OCI-LY1 (cell line): ENCODE measurements at regions not wholly inside any gene's neighbourhood (a gene's known extent, or its start where the extent isn't known, plus 50 kb on each side); places are given as distances from the start of the nearest gene placed in this dataset.

Experiments
- H2AFZ ChIP-seq: fragments of 200-600 bp; sonication (generic), shearing (Covaris generic); 2 replicates; pipeline ENCODE4 v1.6.0; 2014; ENCODE audit warnings: antibody characterized with exemption, mild to moderate bottlenecking, low read length
- H3F3A ChIP-seq: fragments of 200-600 bp; sonication (generic), shearing (Covaris generic); 2 replicates; pipeline ENCODE4 v1.6.0; 2014; ENCODE audit warnings: mild to moderate bottlenecking, antibody characterized with exemption, low read length, moderate library complexity; ENCODE audit not compliant: insufficient read depth
- H3K27ac ChIP-seq: fragments of 200-600 bp; sonication (generic); 2 replicates; pipeline ENCODE4 v1.5.1; 2014; ENCODE audit warnings: low read length, mixed run types, mild to moderate bottlenecking, low read depth; ENCODE audit not compliant: poor library complexity, severe bottlenecking
- H3K27me3 ChIP-seq: fragments of 200-600 bp; sonication (generic); 2 replicates; pipeline ENCODE4 v1.6.0; 2014; ENCODE audit warnings: antibody characterized with exemption, mild to moderate bottlenecking, low read length, moderate library complexity; ENCODE audit not compliant: insufficient read depth
- H3K36me3 ChIP-seq: fragments of 200-600 bp; sonication (generic); 2 replicates; pipeline ENCODE4 v1.6.1; 2014; ENCODE audit warnings: mild to moderate bottlenecking, antibody characterized with exemption, low read length, moderate library complexity, mixed read lengths; ENCODE audit not compliant: insufficient read depth
- H3K4me1 ChIP-seq: fragments of 200-600 bp; sonication (generic); 2 replicates; pipeline ENCODE4 v1.5.1; 2014; ENCODE audit warnings: mild to moderate bottlenecking, low read length, moderate library complexity; ENCODE audit not compliant: insufficient read depth, severe bottlenecking
- H3K4me2 ChIP-seq: fragments of 200-600 bp; sonication (generic), shearing (Covaris generic); 2 replicates; pipeline ENCODE4 v1.6.1; 2014; ENCODE audit warnings: low read length
- H3K4me3 ChIP-seq: fragments of 200-600 bp; sonication (generic); 2 replicates; pipeline ENCODE4 v1.5.1; 2014; ENCODE audit warnings: low read length, low read depth, mild to moderate bottlenecking, mixed read lengths; ENCODE audit not compliant: poor library complexity, severe bottlenecking
- H3K79me2 ChIP-seq: fragments of 200-600 bp; shearing (Covaris generic); 2 replicates; pipeline ENCODE4 v1.6.1; 2016; ENCODE audit warnings: mixed run types, low read length, mixed read lengths; ENCODE audit not compliant: insufficient read depth
- H3K9ac ChIP-seq: fragments of 200-600 bp; sonication (generic), shearing (Covaris generic); 2 replicates; pipeline ENCODE4 v1.6.1; 2014; ENCODE audit warnings: mild to moderate bottlenecking, low read length, mixed read lengths
- H3K9me2 ChIP-seq: fragments of 200-600 bp; sonication (generic), shearing (Covaris generic); 2 replicates; pipeline ENCODE4 v1.6.1; 2014; ENCODE audit warnings: low read depth, mild to moderate bottlenecking, low read length, mixed read lengths
- H3K9me3 ChIP-seq: fragments of 200-600 bp; shearing (Covaris generic); 2 replicates; pipeline ENCODE4 v1.6.1; 2014; ENCODE audit warnings: low read length, mixed read lengths
- H4K20me1 ChIP-seq: fragments of 200-600 bp; sonication (generic), shearing (Covaris generic); 2 replicates; pipeline ENCODE4 v1.6.0; 2016; ENCODE audit warnings: mild to moderate bottlenecking, low read length; ENCODE audit not compliant: insufficient read depth
- CTCF ChIP-seq: fragments of 200-600 bp; sonication (generic), shearing (Covaris generic); IDR thresholded peaks from 2 replicates; pipeline ENCODE4 v1.5.1; 2017; ENCODE audit warnings: mild to moderate bottlenecking, antibody characterized with exemption, low read length, moderate library complexity, mixed read lengths
- EZH2 ChIP-seq: fragments of 200-600 bp; sonication (generic), shearing (Covaris generic); IDR thresholded peaks from 2 replicates; pipeline ENCODE4 v1.8.0; 2017; ENCODE audit warnings: borderline replicate concordance, mixed run types, mild to moderate bottlenecking, antibody characterized with exemption, low read length, moderate library complexity, mixed read lengths

- H3K4me3 ChIP-seq, result no peak overlapping the region
- no peaks in the 10 kb centered on the region for H3K79me2 ChIP-seq
- no peak overlapping the region for H3K27ac ChIP-seq
- no peak overlapping the region for H3K4me2 ChIP-seq
- H3K36me3 ChIP-seq, result no peaks in the 10 kb centered on the region
- no peaks in the 10 kb centered on the region for H3K27me3 ChIP-seq
- H2AFZ ChIP-seq, result no peak overlapping the region
- no peak overlapping the region for H3K9ac ChIP-seq
- H3F3A ChIP-seq, result no peaks in the 10 kb centered on the region
- H3K9me3 ChIP-seq, result no peaks in the 10 kb centered on the region
- H3K4me1 ChIP-seq, result no peaks in the 10 kb centered on the region
- H4K20me1 ChIP-seq, result no peaks in the 10 kb centered on the region
- TF ChIP-seq CTCF, result no peak
- TF ChIP-seq EZH2, result no peak
- no peaks in the 10 kb centered on the region for H3K9me2 ChIP-seq
Observed at GRCh38 chr20:11216451-11217314, 542.9 kb upstream of the JAG1 start.

DNA sequence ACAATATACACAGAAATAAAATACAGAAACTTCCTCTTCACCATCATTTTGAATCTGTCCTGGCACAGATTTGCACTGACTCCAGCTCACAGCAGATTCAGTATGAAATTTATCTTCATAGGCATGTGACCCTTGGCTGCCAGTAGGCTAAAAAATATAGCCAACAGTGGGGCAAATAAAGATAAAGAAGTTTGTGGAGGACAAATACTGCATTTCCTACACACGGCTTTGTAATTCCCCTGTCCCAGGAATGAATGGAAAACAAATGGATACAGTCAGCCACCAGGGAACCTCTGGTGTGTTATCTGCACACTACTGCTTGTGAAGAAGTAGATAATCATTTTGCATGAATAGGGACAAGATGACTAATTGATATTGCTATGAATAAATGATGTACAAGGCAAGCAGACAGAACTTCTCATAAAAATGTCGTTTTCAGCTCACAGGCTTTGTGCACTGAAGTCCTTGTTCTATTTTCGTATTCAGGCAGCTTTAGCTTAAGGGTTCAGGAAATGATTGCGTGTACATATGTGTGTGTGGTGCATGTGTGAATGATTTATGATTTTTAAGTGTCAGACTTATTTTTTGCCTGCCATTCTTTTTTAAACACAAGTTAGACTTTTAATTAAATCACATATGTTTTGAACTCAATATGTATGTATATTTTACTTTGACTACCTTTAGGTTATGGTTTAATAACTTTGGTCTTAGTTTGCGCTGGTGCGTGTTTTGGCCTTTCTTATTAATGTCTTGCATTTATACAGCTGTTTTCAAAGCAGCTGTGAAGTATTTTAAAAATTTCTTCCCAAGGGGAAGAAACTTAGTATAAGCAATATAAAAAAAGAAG is 543.8 kb upstream of the JAG1 start:
- Histone ChIP-seq H3K4me3 (no peak overlapping the region), H2AFZ (no peak overlapping the region), H3K4me1 (no peaks in the 10 kb centered on the region), H3K27ac (no peak overlapping the region), H3F3A (no peaks in the 10 kb centered on the region), H3K79me2 (no peaks in the 10 kb centered on the region), H3K9ac (no peak overlapping the region), H3K27me3 (no peaks in the 10 kb centered on the region), H3K4me2 (no peak overlapping the region), H4K20me1 (no peaks in the 10 kb centered on the region), H3K9me2 (no peaks in the 10 kb centered on the region), H3K9me3 (no peaks in the 10 kb centered on the region), H3K36me3 (no peaks in the 10 kb centered on the region)
- TF ChIP-seq EZH2, result no peak
- TF ChIP-seq CTCF, result no peak

- no peaks in the 10 kb centered on the region for H3K9me2 ChIP-seq
- no peak overlapping the region for H3K4me3 ChIP-seq
Observed at GRCh38 chr20:11218173-11218680, 544.4 kb upstream of the JAG1 start.

More at GRCh38 chr20:11218173-11218680, 544.4 kb upstream of the JAG1 start:
- H3F3A ChIP-seq, result no peaks in the 10 kb centered on the region
- no peak overlapping the region for H3K4me2 ChIP-seq
- H3K36me3 ChIP-seq, result no peaks in the 10 kb centered on the region
- no peaks in the 10 kb centered on the region for H3K79me2 ChIP-seq
- H3K27ac ChIP-seq, result no peak overlapping the region
- no peaks in the 10 kb centered on the region for H3K4me1 ChIP-seq
- no peak overlapping the region for H2AFZ ChIP-seq
- no peaks in the 10 kb centered on the region for H4K20me1 ChIP-seq
- H3K9me3 ChIP-seq, result no peaks in the 10 kb centered on the region
- H3K27me3 ChIP-seq, result no peaks in the 10 kb centered on the region
- H3K9ac ChIP-seq, result no peak overlapping the region
- TF ChIP-seq CTCF (no peak), EZH2 (no peak)
